BE2C (cell line): ENCODE measurements at regions not wholly inside any gene's neighbourhood (a gene's known extent, or its start where the extent isn't known, plus 50 kb on each side); places are given as distances from the start of the nearest gene placed in this dataset.

Experiments
- DNase-seq: peaks from one replicate; pipeline ENCODE4 v3.0.0-alpha.2; 2020
- H3K27me3 ChIP-seq: fragments of 250-450 bp; sonication (Bioruptor Pico); 2 replicates; pipeline ENCODE4 v1.5.1; 2020; ENCODE audit warnings: mild to moderate bottlenecking
- H3K36me3 ChIP-seq: fragments of 250-450 bp; sonication (Bioruptor Pico); 2 replicates; pipeline ENCODE4 v1.5.1; 2020; ENCODE audit warnings: mild to moderate bottlenecking
- H3K4me1 ChIP-seq: fragments of 250-450 bp; sonication (Bioruptor Pico); 2 replicates; pipeline ENCODE4 v1.5.1; 2020
- H3K4me3 ChIP-seq: 2 replicates; pipeline ENCODE4 v1.5.1; 2011; ENCODE audit warnings: low read depth, low read length
- H3K9me3 ChIP-seq: fragments of 250-450 bp; sonication (Bioruptor Pico); 2 replicates; pipeline ENCODE4 v1.5.1; 2020
- TF ChIP-seq, protein P1 (sequence below): IDR thresholded peaks from 2 replicates; pipeline ENCODE4 v1.5.1; 2012; ENCODE audit warnings: mild to moderate bottlenecking, low read depth, low read length

DNA sequence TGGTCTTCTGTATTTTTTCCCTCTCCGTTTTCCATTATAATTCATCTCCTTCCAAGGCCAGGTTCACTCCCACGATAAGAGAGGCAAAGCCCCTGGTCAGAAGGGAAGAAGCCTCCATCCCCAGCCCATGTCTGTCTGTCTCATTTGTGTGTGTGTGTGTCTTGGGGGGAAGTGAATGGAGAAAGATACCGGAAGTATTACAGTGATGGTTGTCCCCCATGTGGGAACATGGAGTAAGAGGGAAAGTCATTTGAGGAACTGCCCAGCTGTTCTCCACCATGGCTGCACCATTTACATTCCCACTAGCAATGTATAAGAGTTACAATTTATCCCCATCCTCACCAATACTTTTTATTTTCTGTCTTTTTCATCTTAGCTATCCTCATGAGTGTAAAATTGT lies 113.6 kb upstream of the ATP8B1 start:
- Histone ChIP-seq H3K36me3 (no peaks in the 10 kb centered on the region), H3K4me3 (no peak overlapping the region), H3K27me3 (no peaks in the 10 kb centered on the region), H3K9me3 (no peaks in the 10 kb centered on the region), H3K4me1 (no peaks in the 10 kb centered on the region)
- DNase-seq = no peak
- TF ChIP-seq, protein P1, sequence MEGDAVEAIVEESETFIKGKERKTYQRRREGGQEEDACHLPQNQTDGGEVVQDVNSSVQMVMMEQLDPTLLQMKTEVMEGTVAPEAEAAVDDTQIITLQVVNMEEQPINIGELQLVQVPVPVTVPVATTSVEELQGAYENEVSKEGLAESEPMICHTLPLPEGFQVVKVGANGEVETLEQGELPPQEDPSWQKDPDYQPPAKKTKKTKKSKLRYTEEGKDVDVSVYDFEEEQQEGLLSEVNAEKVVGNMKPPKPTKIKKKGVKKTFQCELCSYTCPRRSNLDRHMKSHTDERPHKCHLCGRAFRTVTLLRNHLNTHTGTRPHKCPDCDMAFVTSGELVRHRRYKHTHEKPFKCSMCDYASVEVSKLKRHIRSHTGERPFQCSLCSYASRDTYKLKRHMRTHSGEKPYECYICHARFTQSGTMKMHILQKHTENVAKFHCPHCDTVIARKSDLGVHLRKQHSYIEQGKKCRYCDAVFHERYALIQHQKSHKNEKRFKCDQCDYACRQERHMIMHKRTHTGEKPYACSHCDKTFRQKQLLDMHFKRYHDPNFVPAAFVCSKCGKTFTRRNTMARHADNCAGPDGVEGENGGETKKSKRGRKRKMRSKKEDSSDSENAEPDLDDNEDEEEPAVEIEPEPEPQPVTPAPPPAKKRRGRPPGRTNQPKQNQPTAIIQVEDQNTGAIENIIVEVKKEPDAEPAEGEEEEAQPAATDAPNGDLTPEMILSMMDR = no peak

DNA sequence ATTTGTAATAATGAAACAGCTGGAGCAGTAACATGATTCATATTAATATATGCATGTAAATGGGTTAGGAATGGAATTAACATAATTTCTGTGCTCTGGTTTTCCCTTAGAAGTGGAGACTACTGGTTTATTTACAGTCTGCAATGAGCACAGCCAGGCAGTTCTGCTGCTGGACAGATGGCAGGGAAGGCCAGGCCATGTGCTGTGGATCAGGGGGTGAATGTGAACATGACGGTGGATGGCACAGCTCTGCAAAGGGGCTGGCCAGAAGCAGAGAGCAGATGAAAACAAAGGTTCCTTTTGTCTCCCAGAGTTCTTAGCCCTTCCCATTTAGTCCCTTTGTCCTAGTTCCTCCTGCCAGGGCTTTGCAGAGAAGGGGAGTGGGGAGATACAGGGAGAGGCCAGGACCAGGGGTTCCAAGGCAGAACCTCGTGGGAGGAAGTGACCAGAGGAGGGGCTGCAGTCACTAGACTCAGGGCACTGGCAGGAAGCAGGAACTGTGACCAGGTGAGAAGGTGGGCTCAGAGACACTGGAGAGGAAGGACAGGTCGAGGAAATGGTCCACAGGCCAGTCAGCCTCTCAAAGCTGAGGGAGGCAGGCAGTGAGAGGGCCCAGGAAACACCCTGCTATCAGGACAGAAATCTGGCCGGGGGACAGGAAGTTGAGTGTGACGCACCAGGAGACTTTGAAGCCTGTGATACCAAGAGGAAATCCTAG lies 112.9 kb upstream of the ATP8B1 start:
- H3K36me3 ChIP-seq = no peaks in the 10 kb centered on the region
- H3K27me3 ChIP-seq = no peaks in the 10 kb centered on the region
- H3K4me3 ChIP-seq = no peak overlapping the region
- no peaks in the 10 kb centered on the region for H3K4me1 ChIP-seq
- DNase-seq = peak; percentile 12
- H3K9me3 ChIP-seq = no peaks in the 10 kb centered on the region
- TF ChIP-seq, protein P1 = no peak

DNA sequence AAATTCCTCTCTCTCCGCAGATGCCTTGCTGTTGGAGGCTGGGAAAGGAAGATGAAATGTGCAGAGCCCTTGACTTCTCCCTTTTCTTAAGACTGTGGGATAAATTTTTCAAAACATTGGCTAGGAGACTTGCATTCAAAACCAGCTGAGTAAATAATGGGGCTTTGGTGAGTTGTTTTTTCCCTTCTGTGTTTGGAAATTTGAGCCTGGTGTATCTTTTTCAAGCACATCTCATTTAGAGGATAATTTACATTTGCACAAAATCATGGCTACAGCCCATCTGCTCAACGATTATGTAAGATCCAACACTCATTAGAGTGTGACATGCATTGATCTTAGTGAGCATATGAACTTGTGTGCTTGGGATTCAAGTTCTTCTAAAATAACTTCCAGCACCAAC lies 112.1 kb upstream of the ATP8B1 start:
- Histone ChIP-seq H3K27me3 (no peaks in the 10 kb centered on the region), H3K4me3 (no peak overlapping the region), H3K36me3 (no peaks in the 10 kb centered on the region), H3K9me3 (no peaks in the 10 kb centered on the region), H3K4me1 (no peaks in the 10 kb centered on the region)
- TF ChIP-seq, protein P1 = no peak
- DNase-seq = no peak

DNA sequence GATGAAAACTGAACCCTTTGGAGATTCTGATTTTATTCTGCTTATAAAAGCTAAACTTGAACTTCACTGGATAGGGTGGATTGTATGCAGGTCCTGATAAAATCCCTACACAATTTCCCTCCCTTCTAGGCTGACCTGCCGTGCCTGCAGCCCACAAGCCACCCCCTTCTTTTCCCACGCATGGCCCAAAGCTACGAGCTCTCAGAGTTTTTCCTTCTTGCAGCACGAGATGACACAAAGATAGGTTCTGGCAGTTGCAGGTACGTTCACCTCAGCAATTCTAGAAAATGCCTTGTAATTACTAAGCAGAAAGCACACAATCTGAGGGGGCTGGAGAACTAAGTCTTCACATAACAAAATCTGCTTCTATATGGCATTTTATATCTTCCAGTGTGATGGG lies 110.6 kb upstream of the ATP8B1 start:
- Histone ChIP-seq H3K4me3 (no peak overlapping the region), H3K9me3 (no peaks in the 10 kb centered on the region), H3K4me1 (no peaks in the 10 kb centered on the region), H3K27me3 (no peaks in the 10 kb centered on the region), H3K36me3 (no peaks in the 10 kb centered on the region)
- TF ChIP-seq, protein P1 = no peak
- no peak for DNase-seq

DNA sequence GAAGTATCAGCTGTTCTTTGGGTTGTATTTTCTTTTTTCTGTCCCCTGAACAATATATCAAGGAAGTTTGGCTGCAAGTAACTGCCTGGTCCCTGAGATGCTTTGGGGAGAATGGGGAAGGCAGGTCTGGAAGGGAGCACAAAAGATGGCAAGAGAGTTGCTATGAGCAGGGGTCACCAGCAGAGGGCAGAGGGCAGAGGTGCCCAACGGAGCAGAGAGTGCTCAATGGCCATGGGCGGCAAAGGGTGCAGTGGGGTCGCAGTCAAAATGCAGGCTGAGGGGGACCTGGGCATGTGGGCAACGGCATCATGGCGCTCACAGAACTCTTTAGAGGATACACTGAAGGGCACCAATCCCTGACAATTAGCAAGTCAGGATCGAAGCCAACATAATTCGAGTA lies 107.7 kb upstream of the ATP8B1 start:
- TF ChIP-seq, protein P1 = peak; percentile 49
- no peaks in the 10 kb centered on the region for H3K9me3 ChIP-seq
- H3K36me3 ChIP-seq = no peaks in the 10 kb centered on the region
- H3K4me1 ChIP-seq = no peaks in the 10 kb centered on the region
- H3K4me3 ChIP-seq = no peak overlapping the region
- no peaks in the 10 kb centered on the region for H3K27me3 ChIP-seq
- DNase-seq = peak; percentile 11

DNA sequence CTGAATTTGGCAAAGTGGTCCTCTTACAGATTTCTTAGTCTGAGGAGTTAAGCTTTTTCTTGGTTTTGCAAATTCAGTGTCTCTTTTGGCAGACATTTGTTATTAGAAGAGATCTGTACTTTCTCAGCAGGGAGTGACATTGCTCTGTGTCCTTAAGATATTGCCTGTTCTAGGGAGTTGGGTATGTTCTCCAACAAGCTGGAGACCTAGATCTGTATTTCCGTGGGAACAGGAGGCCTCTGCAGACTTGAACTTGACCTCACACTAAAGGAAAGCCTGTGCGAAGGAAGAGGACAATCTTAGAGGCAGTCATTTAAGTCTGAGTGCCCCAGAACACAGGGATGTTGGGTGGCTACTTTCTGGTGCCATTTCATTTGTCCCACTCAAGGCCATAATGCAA lies 107.0 kb upstream of the ATP8B1 start:
- DNase-seq = no peak
- Histone ChIP-seq H3K9me3 (no peaks in the 10 kb centered on the region), H3K27me3 (no peaks in the 10 kb centered on the region), H3K4me1 (no peaks in the 10 kb centered on the region), H3K4me3 (no peak overlapping the region), H3K36me3 (no peaks in the 10 kb centered on the region)
- TF ChIP-seq, protein P1 = no peak
